ENCODE measurements at regions not wholly inside any gene's neighbourhood (a gene's known extent, or its start where the extent isn't known, plus 50 kb on each side); places are given as distances from the start of the nearest gene placed in this dataset.

DNA sequence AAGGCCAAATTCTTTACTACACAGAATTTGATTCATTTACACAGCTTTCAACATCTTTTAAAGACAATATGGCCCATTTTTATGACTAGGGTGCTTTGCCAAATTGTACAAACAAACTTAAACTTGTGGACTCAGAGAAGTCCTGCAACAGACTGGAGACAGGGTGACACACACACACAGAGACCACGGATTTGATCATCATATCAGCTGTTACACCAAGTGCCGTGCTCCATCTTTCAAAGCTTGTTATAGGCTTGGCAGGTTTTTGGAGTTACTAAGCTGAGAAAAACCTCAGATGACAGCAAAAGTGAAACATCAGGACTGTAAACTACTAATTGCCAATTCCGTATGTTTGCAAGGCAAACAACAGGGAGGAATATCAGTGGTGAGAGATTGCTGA, 811.7 kb downstream of the GALC start:
- TF ChIP-seq ZNF331 (CRISPR knock-in tag; IDR thresholded peaks at IDR 0.05; ENCODE audit: low read depth) (no peak), NANOG (IDR thresholded peaks at IDR 0.05; ENCODE audit: borderline replicate concordance) (no peak), CREB1 (CRISPR knock-in tag; IDR thresholded peaks at IDR 0.05; ENCODE audit: low read depth) (no peak), EZH2phosphoT487 (IDR thresholded peaks at IDR 0.05; ENCODE audit: unreplicated experiment) (no peak), POLR2AphosphoS5 (IDR thresholded peaks at IDR 0.05; ENCODE audit: low read depth) (no peak), JUNB (IDR thresholded peaks at IDR 0.05; ENCODE audit: unreplicated experiment) (no peak), ZNF114 (CRISPR knock-in tag; IDR thresholded peaks at IDR 0.05) (no peak), EZH2 (IDR thresholded peaks at IDR 0.05; ENCODE audit: low read depth, unreplicated experiment) (no peak), STAT1 (IDR thresholded peaks at IDR 0.05; ENCODE audit: unreplicated experiment) (no peak)
- TF ChIP-seq, protein P1, sequence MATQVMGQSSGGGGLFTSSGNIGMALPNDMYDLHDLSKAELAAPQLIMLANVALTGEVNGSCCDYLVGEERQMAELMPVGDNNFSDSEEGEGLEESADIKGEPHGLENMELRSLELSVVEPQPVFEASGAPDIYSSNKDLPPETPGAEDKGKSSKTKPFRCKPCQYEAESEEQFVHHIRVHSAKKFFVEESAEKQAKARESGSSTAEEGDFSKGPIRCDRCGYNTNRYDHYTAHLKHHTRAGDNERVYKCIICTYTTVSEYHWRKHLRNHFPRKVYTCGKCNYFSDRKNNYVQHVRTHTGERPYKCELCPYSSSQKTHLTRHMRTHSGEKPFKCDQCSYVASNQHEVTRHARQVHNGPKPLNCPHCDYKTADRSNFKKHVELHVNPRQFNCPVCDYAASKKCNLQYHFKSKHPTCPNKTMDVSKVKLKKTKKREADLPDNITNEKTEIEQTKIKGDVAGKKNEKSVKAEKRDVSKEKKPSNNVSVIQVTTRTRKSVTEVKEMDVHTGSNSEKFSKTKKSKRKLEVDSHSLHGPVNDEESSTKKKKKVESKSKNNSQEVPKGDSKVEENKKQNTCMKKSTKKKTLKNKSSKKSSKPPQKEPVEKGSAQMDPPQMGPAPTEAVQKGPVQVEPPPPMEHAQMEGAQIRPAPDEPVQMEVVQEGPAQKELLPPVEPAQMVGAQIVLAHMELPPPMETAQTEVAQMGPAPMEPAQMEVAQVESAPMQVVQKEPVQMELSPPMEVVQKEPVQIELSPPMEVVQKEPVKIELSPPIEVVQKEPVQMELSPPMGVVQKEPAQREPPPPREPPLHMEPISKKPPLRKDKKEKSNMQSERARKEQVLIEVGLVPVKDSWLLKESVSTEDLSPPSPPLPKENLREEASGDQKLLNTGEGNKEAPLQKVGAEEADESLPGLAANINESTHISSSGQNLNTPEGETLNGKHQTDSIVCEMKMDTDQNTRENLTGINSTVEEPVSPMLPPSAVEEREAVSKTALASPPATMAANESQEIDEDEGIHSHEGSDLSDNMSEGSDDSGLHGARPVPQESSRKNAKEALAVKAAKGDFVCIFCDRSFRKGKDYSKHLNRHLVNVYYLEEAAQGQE (IDR thresholded peaks at IDR 0.05; ENCODE audit: unreplicated experiment): no peak
- TF ChIP-seq, protein P2, sequence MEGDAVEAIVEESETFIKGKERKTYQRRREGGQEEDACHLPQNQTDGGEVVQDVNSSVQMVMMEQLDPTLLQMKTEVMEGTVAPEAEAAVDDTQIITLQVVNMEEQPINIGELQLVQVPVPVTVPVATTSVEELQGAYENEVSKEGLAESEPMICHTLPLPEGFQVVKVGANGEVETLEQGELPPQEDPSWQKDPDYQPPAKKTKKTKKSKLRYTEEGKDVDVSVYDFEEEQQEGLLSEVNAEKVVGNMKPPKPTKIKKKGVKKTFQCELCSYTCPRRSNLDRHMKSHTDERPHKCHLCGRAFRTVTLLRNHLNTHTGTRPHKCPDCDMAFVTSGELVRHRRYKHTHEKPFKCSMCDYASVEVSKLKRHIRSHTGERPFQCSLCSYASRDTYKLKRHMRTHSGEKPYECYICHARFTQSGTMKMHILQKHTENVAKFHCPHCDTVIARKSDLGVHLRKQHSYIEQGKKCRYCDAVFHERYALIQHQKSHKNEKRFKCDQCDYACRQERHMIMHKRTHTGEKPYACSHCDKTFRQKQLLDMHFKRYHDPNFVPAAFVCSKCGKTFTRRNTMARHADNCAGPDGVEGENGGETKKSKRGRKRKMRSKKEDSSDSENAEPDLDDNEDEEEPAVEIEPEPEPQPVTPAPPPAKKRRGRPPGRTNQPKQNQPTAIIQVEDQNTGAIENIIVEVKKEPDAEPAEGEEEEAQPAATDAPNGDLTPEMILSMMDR (conservative IDR thresholded peaks at IDR 0.05; ENCODE audit: low read depth in 2 of 2): no peak
- TF ChIP-seq, protein P3, sequence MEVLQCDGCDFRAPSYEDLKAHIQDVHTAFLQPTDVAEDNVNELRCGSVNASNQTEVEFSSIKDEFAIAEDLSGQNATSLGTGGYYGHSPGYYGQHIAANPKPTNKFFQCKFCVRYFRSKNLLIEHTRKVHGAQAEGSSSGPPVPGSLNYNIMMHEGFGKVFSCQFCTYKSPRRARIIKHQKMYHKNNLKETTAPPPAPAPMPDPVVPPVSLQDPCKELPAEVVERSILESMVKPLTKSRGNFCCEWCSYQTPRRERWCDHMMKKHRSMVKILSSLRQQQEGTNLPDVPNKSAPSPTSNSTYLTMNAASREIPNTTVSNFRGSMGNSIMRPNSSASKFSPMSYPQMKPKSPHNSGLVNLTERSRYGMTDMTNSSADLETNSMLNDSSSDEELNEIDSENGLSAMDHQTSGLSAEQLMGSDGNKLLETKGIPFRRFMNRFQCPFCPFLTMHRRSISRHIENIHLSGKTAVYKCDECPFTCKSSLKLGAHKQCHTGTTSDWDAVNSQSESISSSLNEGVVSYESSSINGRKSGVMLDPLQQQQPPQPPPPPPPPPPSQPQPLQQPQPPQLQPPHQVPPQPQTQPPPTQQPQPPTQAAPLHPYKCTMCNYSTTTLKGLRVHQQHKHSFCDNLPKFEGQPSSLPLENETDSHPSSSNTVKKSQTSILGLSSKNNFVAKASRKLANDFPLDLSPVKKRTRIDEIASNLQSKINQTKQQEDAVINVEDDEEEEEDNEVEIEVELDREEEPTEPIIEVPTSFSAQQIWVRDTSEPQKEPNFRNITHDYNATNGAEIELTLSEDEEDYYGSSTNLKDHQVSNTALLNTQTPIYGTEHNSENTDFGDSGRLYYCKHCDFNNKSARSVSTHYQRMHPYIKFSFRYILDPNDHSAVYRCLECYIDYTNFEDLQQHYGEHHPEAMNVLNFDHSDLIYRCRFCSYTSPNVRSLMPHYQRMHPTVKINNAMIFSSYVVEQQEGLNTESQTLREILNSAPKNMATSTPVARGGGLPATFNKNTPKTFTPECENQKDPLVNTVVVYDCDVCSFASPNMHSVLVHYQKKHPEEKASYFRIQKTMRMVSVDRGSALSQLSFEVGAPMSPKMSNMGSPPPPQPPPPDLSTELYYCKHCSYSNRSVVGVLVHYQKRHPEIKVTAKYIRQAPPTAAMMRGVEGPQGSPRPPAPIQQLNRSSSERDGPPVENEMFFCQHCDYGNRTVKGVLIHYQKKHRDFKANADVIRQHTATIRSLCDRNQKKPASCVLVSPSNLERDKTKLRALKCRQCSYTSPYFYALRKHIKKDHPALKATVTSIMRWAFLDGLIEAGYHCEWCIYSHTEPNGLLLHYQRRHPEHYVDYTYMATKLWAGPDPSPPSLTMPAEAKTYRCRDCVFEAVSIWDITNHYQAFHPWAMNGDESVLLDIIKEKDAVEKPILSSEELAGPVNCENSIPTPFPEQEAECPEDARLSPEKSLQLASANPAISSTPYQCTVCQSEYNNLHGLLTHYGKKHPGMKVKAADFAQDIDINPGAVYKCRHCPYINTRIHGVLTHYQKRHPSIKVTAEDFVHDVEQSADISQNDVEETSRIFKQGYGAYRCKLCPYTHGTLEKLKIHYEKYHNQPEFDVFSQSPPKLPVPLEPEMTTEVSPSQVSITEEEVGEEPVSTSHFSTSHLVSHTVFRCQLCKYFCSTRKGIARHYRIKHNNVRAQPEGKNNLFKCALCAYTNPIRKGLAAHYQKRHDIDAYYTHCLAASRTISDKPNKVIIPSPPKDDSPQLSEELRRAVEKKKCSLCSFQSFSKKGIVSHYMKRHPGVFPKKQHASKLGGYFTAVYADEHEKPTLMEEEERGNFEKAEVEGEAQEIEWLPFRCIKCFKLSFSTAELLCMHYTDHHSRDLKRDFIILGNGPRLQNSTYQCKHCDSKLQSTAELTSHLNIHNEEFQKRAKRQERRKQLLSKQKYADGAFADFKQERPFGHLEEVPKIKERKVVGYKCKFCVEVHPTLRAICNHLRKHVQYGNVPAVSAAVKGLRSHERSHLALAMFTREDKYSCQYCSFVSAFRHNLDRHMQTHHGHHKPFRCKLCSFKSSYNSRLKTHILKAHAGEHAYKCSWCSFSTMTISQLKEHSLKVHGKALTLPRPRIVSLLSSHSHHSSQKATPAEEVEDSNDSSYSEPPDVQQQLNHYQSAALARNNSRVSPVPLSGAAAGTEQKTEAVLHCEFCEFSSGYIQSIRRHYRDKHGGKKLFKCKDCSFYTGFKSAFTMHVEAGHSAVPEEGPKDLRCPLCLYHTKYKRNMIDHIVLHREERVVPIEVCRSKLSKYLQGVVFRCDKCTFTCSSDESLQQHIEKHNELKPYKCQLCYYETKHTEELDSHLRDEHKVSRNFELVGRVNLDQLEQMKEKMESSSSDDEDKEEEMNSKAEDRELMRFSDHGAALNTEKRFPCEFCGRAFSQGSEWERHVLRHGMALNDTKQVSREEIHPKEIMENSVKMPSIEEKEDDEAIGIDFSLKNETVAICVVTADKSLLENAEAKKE (CRISPR knock-in tag; IDR thresholded peaks at IDR 0.05): no peak
- TF ChIP-seq, protein P4, sequence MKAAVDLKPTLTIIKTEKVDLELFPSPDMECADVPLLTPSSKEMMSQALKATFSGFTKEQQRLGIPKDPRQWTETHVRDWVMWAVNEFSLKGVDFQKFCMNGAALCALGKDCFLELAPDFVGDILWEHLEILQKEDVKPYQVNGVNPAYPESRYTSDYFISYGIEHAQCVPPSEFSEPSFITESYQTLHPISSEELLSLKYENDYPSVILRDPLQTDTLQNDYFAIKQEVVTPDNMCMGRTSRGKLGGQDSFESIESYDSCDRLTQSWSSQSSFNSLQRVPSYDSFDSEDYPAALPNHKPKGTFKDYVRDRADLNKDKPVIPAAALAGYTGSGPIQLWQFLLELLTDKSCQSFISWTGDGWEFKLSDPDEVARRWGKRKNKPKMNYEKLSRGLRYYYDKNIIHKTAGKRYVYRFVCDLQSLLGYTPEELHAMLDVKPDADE (IDR thresholded peaks at IDR 0.05): no peak
- Histone ChIP-seq H3K27ac (ENCODE audit: low read depth) (no peak overlapping the region), H3K9me2 (ENCODE audit: insufficient read depth) (no peaks in the 10 kb centered on the region), H3K4me2 (no peak overlapping the region), H3F3A (replicated peaks; ENCODE audit: low read depth) (no peaks in the 10 kb centered on the region), H3K4me1 (ENCODE audit: insufficient read depth) (peaks cover 15% of the 10 kb centered on the region), H3K27me3 (ENCODE audit: insufficient read depth) (no peaks in the 10 kb centered on the region), H4K20me1 (replicated peaks; ENCODE audit: insufficient read depth) (no peaks in the 10 kb centered on the region), H3K4me3 (no peak overlapping the region), H3K36me3 (ENCODE audit: insufficient read depth) (no peaks in the 10 kb centered on the region), H2AFZ (no peak overlapping the region), H3K79me2 (replicated peaks; ENCODE audit: insufficient read depth) (no peaks in the 10 kb centered on the region)
- H3K27ac Mint-ChIP-seq: no peak overlapping the region
- H3K27me3 Mint-ChIP-seq (ENCODE audit: insufficient read depth, low read depth, poor library complexity): no peaks in the 10 kb centered on the region
- no peak overlapping the region for H3K4me3 Mint-ChIP-seq
- no peaks in the 10 kb centered on the region; the same call in 2 of the 3 replicates for H3K9me3 Mint-ChIP-seq
- peaks cover 2% of the 10 kb centered on the region; the same call in 1 of the 3 replicates for H3K36me3 Mint-ChIP-seq (ENCODE audit: low read depth)
- DNase-seq (ENCODE audit: low spot score): no peak
- ATAC-seq: no peak
- peaks cover 21% of the 10 kb centered on the region for H3K4me1 Mint-ChIP-seq

Data from GM23338 (cell line).